ENCODE measurements at regions not wholly inside any gene's neighbourhood (a gene's known extent, or its start where the extent isn't known, plus 50 kb on each side); places are given as distances from the start of the nearest gene placed in this dataset.

DNA sequence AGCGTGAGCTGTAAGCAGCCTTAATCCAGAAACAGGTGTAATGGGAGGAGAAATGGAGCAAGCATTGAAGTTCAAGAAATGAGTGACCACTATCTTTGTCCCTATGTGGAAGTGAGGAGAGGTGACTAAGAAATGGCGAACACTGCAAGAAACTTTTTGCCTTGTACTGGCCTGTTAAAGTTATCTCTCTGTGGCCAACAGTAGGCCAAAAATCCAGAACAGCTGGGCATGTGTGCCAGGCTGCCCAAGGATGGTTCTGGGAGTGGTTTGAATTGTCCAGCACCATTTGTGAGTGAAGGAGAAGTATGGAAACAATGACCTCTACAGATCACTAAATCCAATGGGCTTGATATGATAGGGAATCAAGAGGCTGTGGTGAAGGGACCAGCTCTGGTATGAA lies 83.3 kb upstream of the FRMD6 start:
- TF ChIP-seq POLR2AphosphoS5 (IDR thresholded peaks at IDR 0.05; ENCODE audit: low read depth, low read length), result no peak
- TF ChIP-seq, protein P1, sequence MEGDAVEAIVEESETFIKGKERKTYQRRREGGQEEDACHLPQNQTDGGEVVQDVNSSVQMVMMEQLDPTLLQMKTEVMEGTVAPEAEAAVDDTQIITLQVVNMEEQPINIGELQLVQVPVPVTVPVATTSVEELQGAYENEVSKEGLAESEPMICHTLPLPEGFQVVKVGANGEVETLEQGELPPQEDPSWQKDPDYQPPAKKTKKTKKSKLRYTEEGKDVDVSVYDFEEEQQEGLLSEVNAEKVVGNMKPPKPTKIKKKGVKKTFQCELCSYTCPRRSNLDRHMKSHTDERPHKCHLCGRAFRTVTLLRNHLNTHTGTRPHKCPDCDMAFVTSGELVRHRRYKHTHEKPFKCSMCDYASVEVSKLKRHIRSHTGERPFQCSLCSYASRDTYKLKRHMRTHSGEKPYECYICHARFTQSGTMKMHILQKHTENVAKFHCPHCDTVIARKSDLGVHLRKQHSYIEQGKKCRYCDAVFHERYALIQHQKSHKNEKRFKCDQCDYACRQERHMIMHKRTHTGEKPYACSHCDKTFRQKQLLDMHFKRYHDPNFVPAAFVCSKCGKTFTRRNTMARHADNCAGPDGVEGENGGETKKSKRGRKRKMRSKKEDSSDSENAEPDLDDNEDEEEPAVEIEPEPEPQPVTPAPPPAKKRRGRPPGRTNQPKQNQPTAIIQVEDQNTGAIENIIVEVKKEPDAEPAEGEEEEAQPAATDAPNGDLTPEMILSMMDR (IDR thresholded peaks at IDR 0.05), result no peak
- TF ChIP-seq EZH2phosphoT487 (IDR thresholded peaks at IDR 0.05; ENCODE audit: borderline replicate concordance, low read depth), result no peak

Data from SK-N-SH (cell line).